PFSK-1 (cell line): ENCODE measurements at regions not wholly inside any gene's neighbourhood (a gene's known extent, or its start where the extent isn't known, plus 50 kb on each side); places are given as distances from the start of the nearest gene placed in this dataset.

Experiments used
- FOXP2 ChIP-seq: optimal IDR thresholded peaks from 2 replicates; pipeline ENCODE3; 2011; ENCODE audit warnings: borderline replicate concordance, control low read depth, inconsistent platforms; ENCODE audit not compliant: insufficient read depth; ENCODE audit errors: extremely low read length, extremely low read depth
- POLR2AphosphoS5 ChIP-seq: IDR thresholded peaks from 2 replicates; pipeline ENCODE4 v1.6.1; 2012; ENCODE audit warnings: low read depth, mild to moderate bottlenecking, control low read depth, low read length, moderate library complexity
- SIN3A ChIP-seq: IDR thresholded peaks from 2 replicates; pipeline ENCODE4 v1.6.1; 2012; ENCODE audit warnings: mild to moderate bottlenecking, low read length, moderate library complexity, borderline replicate concordance; ENCODE audit not compliant: insufficient read depth
- TAF1 ChIP-seq: IDR thresholded peaks from 2 replicates; pipeline ENCODE4 v1.6.1; 2012; ENCODE audit warnings: low read length, control low read depth, borderline replicate concordance; ENCODE audit not compliant: insufficient read depth
- TF ChIP-seq, protein P1 (sequence below), 2 experiments: IDR thresholded peaks; 2 replicates each; pipeline versions ENCODE4 v1.6.1 to v1.8.0; 2011 to 2012; ENCODE audit warnings: low read depth in 2 of 2, low read length in 2 of 2, control low read depth in 1 of 2, inconsistent platforms in 1 of 2, mild to moderate bottlenecking in 1 of 2, moderate library complexity in 1 of 2; ENCODE audit not compliant: insufficient read depth in 1 of 2

DNA sequence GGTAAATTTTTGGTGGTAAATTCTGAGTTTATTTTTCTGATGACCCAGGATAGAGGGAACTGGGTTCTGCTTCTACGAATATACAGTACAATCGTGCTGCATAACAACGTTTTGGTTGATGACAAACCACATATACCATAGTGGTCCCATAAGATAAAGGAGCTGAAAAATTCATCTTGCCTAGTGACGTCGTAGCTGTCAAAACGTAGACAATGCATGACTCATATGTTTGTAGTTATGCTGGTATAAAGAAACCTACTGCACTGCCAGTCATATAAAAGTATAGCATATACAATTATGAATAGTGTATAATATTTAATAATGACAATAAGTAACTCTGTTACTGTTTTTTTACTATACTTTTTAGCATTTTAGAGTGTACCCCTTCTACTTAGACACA, 244.0 kb downstream of the GAS1 start:
- TF ChIP-seq TAF1: no peak
- no peak for TF ChIP-seq POLR2AphosphoS5
- no peak for TF ChIP-seq FOXP2
- TF ChIP-seq, protein P1, sequence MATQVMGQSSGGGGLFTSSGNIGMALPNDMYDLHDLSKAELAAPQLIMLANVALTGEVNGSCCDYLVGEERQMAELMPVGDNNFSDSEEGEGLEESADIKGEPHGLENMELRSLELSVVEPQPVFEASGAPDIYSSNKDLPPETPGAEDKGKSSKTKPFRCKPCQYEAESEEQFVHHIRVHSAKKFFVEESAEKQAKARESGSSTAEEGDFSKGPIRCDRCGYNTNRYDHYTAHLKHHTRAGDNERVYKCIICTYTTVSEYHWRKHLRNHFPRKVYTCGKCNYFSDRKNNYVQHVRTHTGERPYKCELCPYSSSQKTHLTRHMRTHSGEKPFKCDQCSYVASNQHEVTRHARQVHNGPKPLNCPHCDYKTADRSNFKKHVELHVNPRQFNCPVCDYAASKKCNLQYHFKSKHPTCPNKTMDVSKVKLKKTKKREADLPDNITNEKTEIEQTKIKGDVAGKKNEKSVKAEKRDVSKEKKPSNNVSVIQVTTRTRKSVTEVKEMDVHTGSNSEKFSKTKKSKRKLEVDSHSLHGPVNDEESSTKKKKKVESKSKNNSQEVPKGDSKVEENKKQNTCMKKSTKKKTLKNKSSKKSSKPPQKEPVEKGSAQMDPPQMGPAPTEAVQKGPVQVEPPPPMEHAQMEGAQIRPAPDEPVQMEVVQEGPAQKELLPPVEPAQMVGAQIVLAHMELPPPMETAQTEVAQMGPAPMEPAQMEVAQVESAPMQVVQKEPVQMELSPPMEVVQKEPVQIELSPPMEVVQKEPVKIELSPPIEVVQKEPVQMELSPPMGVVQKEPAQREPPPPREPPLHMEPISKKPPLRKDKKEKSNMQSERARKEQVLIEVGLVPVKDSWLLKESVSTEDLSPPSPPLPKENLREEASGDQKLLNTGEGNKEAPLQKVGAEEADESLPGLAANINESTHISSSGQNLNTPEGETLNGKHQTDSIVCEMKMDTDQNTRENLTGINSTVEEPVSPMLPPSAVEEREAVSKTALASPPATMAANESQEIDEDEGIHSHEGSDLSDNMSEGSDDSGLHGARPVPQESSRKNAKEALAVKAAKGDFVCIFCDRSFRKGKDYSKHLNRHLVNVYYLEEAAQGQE (IDR thresholded peaks at IDR 0.05; ENCODE audit: insufficient read depth in 1 of 2, low read depth in 2 of 2, low read length in 2 of 2): no peak
- TF ChIP-seq SIN3A: no peak

DNA sequence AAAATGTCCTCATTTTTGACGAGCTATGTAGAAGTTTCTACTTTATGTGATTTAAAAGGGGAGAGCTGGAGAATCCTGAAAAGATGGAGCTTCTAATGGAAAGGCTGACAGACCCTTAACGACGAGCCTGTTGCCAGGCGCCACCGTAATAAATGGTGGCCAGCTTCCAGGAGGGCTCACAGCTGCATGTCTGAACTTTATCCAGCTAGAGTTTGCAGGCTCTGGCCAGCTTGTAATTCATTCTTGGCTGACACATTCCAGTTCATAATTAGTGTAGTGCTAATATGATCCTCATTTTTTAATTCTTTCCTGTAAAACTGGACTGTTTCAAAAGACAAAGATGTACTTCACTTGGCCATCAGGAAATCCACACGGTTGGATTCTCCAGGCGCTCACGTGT, 246.7 kb downstream of the GAS1 start:
- TF ChIP-seq, protein P1 (IDR thresholded peaks at IDR 0.05; ENCODE audit: insufficient read depth in 1 of 2, low read depth in 2 of 2, low read length in 2 of 2): no peak
- TF ChIP-seq SIN3A (no peak), TAF1 (no peak), POLR2AphosphoS5 (no peak), FOXP2 (no peak)

DNA sequence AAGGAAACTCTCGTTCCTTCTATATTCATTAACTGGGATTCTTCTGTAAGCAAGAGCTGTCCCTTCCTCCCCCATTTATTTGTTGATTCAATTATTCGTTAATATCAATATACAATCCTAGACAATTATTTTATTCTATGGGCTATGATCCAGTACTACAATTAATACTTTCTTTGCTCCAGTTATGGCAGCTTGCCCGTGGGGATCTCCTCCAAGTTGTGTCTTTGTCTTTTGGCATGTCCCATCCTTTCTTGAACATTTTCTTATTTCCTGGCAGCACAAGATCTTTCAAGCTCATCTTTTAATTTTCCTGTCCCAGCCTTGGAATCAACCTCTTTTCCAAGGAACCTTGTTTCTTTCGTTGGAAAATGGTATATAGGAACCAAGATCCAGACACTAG, 249.3 kb downstream of the GAS1 start:
- no peak for TF ChIP-seq TAF1
- no peak for TF ChIP-seq SIN3A
- TF ChIP-seq FOXP2: no peak
- TF ChIP-seq, protein P1 (IDR thresholded peaks at IDR 0.05; ENCODE audit: insufficient read depth in 1 of 2, low read depth in 2 of 2, low read length in 2 of 2): no peak
- no peak for TF ChIP-seq POLR2AphosphoS5

DNA sequence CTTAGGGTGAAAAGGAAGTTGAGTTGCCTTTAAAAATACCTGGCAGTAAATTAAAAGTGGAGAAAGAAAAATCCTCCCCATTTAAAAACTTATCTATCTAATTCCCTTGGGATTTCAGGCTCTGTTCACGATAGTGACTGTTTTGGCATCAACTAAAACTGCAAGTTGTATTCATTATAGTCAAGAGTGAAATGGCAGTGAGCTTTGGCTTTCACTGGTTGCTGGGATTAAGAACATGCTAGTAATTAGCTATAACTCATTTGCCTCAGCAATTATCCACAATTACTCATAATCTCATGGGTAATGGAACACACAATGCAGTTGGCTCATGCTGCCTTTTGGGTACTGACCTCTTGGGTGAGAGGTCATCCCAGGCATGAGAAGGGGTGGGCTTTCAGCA, 250.1 kb downstream of the GAS1 start:
- TF ChIP-seq FOXP2 (no peak), POLR2AphosphoS5 (no peak), SIN3A (no peak), TAF1 (no peak)
- TF ChIP-seq, protein P1 (IDR thresholded peaks at IDR 0.05; ENCODE audit: insufficient read depth in 1 of 2, low read depth in 2 of 2, low read length in 2 of 2): no peak

DNA sequence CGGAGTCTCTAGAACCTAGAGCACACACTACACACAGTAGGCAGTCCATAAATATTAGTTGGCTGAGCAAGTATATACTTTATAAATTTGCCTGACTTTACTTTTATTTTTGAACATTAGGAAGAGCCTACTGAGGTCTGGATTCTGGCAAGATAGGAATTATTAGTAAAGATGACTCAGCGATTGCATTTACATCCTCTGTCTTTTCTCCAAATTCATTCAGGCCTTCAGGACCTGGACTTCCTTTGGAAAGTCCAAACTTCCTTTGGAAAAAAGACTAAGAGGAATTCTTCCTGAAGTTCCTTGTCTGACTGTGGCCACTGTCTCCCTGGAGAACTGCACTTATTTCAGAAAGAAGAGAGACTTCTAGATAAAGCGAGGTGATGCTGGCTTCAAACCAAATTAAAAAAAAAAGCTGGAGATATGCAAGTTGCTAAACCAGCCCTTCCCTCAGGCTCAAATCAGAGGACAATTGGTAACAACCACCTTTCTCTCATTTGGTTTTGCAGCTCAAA, 251.3 kb downstream of the GAS1 start:
- no peak for TF ChIP-seq SIN3A
- no peak for TF ChIP-seq TAF1
- TF ChIP-seq FOXP2: no peak
- TF ChIP-seq POLR2AphosphoS5: no peak
- TF ChIP-seq, protein P1 (IDR thresholded peaks at IDR 0.05; ENCODE audit: insufficient read depth in 1 of 2, low read depth in 2 of 2, low read length in 2 of 2): no peak
